Left ventricle myocardium inferior (tissue), 1 donor: ENCODE measurements at regions not wholly inside any gene's neighbourhood (a gene's known extent, or its start where the extent isn't known, plus 50 kb on each side); places are given as distances from the start of the nearest gene placed in this dataset.

Experiments used
- DNase-seq: peaks from one replicate; pipeline ENCODE4 v3.0.0-alpha.2; 2020
- H3K27ac ChIP-seq: fragments of 200-600 bp; replicated peaks from 2 replicates; pipeline ENCODE4 v1.8.0; 2021
- H3K27me3 ChIP-seq: fragments of 200-600 bp; 2 replicates; pipeline ENCODE4 v1.8.0; 2021; ENCODE audit warnings: low read depth
- H3K36me3 ChIP-seq: fragments of 200-600 bp; 2 replicates; pipeline ENCODE4 v1.8.0; 2021
- H3K4me1 ChIP-seq: fragments of 200-600 bp; 2 replicates; pipeline ENCODE4 v1.8.0; 2021
- H3K4me3 ChIP-seq: fragments of 200-600 bp; 2 replicates; pipeline ENCODE4 v1.8.0; 2021; ENCODE audit warnings: mild to moderate bottlenecking, moderate library complexity
- H3K9me3 ChIP-seq: fragments of 200-600 bp; replicated peaks from 2 replicates; pipeline ENCODE4 v1.8.0; 2021
- intact Hi-C: fragments of 100-400 bp; cut with micrococcal nuclease; formaldehyde crosslinking; loops from one replicate; pipeline ENCODE4 v1.11.0; 2022
- TF ChIP-seq, protein P1 (sequence below): fragments of 200-600 bp; IDR thresholded peaks from 2 replicates; pipeline ENCODE4 v1.8.0; 2021; ENCODE audit warnings: antibody characterized with exemption, mild to moderate bottlenecking, borderline replicate concordance
- donor health status: DM: no; HTN: yes; CAD: no; lungs with severe emphysema.

DNA sequence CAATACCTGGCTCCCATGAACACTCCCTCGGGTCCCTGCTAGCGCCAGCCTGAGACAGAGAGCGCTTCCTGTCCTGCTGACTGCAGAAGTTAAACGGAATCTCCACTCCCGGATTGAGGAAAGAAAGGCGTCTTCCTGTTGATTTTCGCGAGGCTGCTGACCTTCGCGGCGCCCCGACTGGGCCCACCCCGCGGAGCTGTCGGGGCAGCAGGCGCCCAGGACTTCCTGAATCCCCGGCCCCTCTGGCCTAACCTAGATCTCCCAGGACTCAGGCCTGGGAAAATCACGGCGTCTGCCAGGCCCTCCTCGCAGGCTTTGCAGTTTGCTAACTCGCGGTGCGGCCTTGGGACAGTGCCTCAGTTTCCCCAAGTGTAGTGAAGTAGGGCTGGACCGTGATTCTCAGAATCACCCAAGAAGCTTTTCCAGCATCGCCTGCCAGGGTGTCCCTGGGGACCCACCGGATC is 108.8 kb downstream of the KCTD15 start:
- TF ChIP-seq, protein P1, sequence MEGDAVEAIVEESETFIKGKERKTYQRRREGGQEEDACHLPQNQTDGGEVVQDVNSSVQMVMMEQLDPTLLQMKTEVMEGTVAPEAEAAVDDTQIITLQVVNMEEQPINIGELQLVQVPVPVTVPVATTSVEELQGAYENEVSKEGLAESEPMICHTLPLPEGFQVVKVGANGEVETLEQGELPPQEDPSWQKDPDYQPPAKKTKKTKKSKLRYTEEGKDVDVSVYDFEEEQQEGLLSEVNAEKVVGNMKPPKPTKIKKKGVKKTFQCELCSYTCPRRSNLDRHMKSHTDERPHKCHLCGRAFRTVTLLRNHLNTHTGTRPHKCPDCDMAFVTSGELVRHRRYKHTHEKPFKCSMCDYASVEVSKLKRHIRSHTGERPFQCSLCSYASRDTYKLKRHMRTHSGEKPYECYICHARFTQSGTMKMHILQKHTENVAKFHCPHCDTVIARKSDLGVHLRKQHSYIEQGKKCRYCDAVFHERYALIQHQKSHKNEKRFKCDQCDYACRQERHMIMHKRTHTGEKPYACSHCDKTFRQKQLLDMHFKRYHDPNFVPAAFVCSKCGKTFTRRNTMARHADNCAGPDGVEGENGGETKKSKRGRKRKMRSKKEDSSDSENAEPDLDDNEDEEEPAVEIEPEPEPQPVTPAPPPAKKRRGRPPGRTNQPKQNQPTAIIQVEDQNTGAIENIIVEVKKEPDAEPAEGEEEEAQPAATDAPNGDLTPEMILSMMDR: no peak
- peak; percentile 25 for DNase-seq
- intact Hi-C loops: no loop called here

GRCh38 chr19:33905937-33906577 is 109.4 kb downstream of the KCTD15 start:
- Histone ChIP-seq H3K4me3 (peak overlapping the region; percentile 71), H3K27ac (peak overlapping the region; percentile 94), H3K4me1 (peaks cover 35% of the 10 kb centered on the region), H3K36me3 (no peaks in the 10 kb centered on the region), H3K27me3 (peaks cover 67% of the 10 kb centered on the region), H3K9me3 (peaks cover 4% of the 10 kb centered on the region)
- TF ChIP-seq, protein P1: no peak
- peak; percentile 83 for DNase-seq
- intact Hi-C loops: no loop called here

More for the DNA sequence above, 108.8 kb downstream of the KCTD15 start:
- H3K36me3 ChIP-seq: no peaks in the 10 kb centered on the region
- H3K4me1 ChIP-seq: peaks cover 38% of the 10 kb centered on the region
- H3K27ac ChIP-seq: peak overlapping the region; percentile 94
- peaks cover 68% of the 10 kb centered on the region for H3K27me3 ChIP-seq
- H3K4me3 ChIP-seq: peak overlapping the region; percentile 71
- H3K9me3 ChIP-seq: no peaks in the 10 kb centered on the region

- intact Hi-C loops: no loop called here
- TF ChIP-seq, protein P1: no peak
Measured at GRCh38 chr19:33906578-33907335, 110.1 kb downstream of the KCTD15 start.

DNA sequence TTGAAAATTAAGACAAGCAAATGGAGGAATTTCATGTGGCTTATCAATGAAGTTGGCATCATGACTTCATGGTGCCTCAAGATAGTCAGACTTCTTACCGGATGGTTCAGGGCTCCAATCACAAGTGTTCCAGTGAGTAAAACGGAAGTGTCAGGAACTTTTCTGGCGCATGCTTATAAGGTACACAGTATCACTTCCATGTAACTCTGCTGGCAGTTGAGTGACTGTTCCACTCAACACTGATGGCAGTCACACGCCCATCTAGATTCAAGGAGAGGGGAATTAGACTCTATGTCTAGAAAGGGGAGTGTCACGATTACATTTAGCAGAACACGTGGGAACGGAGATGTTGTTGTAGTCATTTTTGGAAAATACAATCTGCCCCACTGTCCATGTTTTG is 114.3 kb downstream of the KCTD15 start:
- intact Hi-C loops: no loop called here
- DNase-seq: no peak
- peaks cover 41% of the 10 kb centered on the region for H3K27me3 ChIP-seq
- H3K4me1 ChIP-seq: peaks cover 13% of the 10 kb centered on the region
- H3K27ac ChIP-seq: no peak overlapping the region
- H3K36me3 ChIP-seq: no peaks in the 10 kb centered on the region
- peaks cover 9% of the 10 kb centered on the region for H3K9me3 ChIP-seq
- TF ChIP-seq, protein P1: no peak
- no peak overlapping the region for H3K4me3 ChIP-seq

More at GRCh38 chr19:33906578-33907335, 110.1 kb downstream of the KCTD15 start:
- H3K27ac ChIP-seq: peak overlapping the region; percentile 94
- peak; percentile 18 for DNase-seq
- H3K4me3 ChIP-seq: peak overlapping the region; percentile 71
- peaks cover 30% of the 10 kb centered on the region for H3K4me1 ChIP-seq
- no peaks in the 10 kb centered on the region for H3K36me3 ChIP-seq
- peaks cover 60% of the 10 kb centered on the region for H3K27me3 ChIP-seq
- peaks cover 9% of the 10 kb centered on the region for H3K9me3 ChIP-seq

DNA sequence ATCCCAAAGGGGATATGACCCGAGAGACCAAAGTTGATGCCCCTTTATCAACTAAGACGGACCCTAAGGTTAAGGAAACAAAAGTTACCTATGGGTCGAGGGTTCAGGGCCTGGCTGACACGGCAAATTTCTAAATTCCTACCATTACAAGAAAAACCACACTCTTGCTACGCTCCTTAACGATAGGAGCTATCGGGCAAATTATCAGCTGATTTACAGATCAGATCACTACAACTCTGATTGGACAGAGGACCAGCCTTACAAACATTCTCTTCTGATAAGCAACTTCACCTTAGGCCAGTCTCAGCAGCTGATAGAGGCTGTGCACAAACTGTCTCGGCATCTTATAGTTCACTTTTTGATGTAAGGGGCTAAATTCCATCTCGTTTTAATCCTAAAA is 117.9 kb downstream of the KCTD15 start:
- Histone ChIP-seq H3K4me3 (no peak overlapping the region), H3K4me1 (no peaks in the 10 kb centered on the region), H3K9me3 (peaks cover 14% of the 10 kb centered on the region), H3K36me3 (no peaks in the 10 kb centered on the region), H3K27me3 (peaks cover 21% of the 10 kb centered on the region), H3K27ac (no peak overlapping the region)
- intact Hi-C loops: no loop called here
- TF ChIP-seq, protein P1: no peak
- no peak for DNase-seq
